Psoas muscle (tissue), 7 donors: ENCODE measurements at regions not wholly inside any gene's neighbourhood (a gene's known extent, or its start where the extent isn't known, plus 50 kb on each side); places are given as distances from the start of the nearest gene placed in this dataset.
A peak's percentile ranks its signal among the peaks of the same experiment; 100 is the strongest.

Experiments
- ATAC-seq, 4 donors: fragments of 200-7000 bp; cut with Tn5 transposase; one replicate each; pipeline ENCODE4 v1.9.1; 2020; ENCODE audit warnings: moderate library complexity in 3 of 4, mild to moderate bottlenecking in 2 of 4
- DNase-seq, 2 donors: peaks; one replicate each; pipeline ENCODE4 v3.0.0-alpha.2; 2020
- H3K27ac ChIP-seq: fragments of 200-600 bp; one replicate; pipeline ENCODE4 v1.8.0; 2022
- H3K27me3 ChIP-seq, 3 donors: fragments of 200-600 bp in 1 of 3; one replicate each; pipeline versions ENCODE4 v1.6.1 to v1.8.0; 2013 to 2022; ENCODE audit warnings: low read length in 2 of 3, mild to moderate bottlenecking in 2 of 3, moderate library complexity in 1 of 3; ENCODE audit not compliant: insufficient read depth in 3 of 3
- H3K36me3 ChIP-seq, 2 donors: fragments of 200-600 bp in 1 of 2; one replicate each; pipeline versions ENCODE4 v1.6.1 to v1.8.0; 2013 to 2022; ENCODE audit warnings: low read depth in 1 of 2, mild to moderate bottlenecking in 1 of 2, moderate library complexity in 1 of 2; ENCODE audit not compliant: insufficient read depth in 1 of 2
- H3K4me1 ChIP-seq: fragments of 200-600 bp; one replicate; pipeline ENCODE4 v1.8.0; 2022
- H3K4me3 ChIP-seq: fragments of 200-600 bp; one replicate; pipeline ENCODE4 v1.8.0; 2022; ENCODE audit warnings: mild to moderate bottlenecking
- H3K9me3 ChIP-seq: fragments of 200-600 bp; one replicate; pipeline ENCODE4 v1.8.0; 2022
- WGBS, 3 donors: extraction: QIAGEN DNeasy Blood & Tissue Kit; methylation state at CpG; one replicate each; pipeline versions ENCODE4 v1.1.6 to v1.1.7; 2013; 5-methylcytosine and 5-hydroxymethylcytosine counted together
- intact Hi-C, 2 donors: fragments of 100-400 bp; cut with DNase I; formaldehyde crosslinking; loops; one replicate each; pipeline versions ENCODE4 v1.11.0 to v1.14.2; 2022
- TF ChIP-seq, protein P1 (sequence below): fragments of 200-600 bp; IDR thresholded peaks from one replicate; pipeline ENCODE4 v1.8.0; 2022; ENCODE audit warnings: antibody characterized with exemption
- donor health status: healthy with polysubstance abuse.
- donor health status: DM: no; HTN: no; CAD: no; lungs with moderate emphysema.
- donor health status: Bipolar disorder and iron deficiency.
- donor health status: healthy.
- donor health status: DM: yes; HTN: yes; CAD: no.
- donor health status: DM: no; HTN: no; CAD: no.
- donor health status: DM: yes; HTN: yes; CAD: no.

GRCh38 chr16:64700628-64701027 lies 421.2 kb downstream of the CDH11 start:
- H3K4me1 ChIP-seq: no peaks in the 10 kb centered on the region
- TF ChIP-seq, protein P1, sequence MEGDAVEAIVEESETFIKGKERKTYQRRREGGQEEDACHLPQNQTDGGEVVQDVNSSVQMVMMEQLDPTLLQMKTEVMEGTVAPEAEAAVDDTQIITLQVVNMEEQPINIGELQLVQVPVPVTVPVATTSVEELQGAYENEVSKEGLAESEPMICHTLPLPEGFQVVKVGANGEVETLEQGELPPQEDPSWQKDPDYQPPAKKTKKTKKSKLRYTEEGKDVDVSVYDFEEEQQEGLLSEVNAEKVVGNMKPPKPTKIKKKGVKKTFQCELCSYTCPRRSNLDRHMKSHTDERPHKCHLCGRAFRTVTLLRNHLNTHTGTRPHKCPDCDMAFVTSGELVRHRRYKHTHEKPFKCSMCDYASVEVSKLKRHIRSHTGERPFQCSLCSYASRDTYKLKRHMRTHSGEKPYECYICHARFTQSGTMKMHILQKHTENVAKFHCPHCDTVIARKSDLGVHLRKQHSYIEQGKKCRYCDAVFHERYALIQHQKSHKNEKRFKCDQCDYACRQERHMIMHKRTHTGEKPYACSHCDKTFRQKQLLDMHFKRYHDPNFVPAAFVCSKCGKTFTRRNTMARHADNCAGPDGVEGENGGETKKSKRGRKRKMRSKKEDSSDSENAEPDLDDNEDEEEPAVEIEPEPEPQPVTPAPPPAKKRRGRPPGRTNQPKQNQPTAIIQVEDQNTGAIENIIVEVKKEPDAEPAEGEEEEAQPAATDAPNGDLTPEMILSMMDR: no peak
- ATAC-seq (no peak), DNase-seq (peak in 1 of 2 donors; percentile 26)
- H3K36me3 ChIP-seq: no peaks in the 10 kb centered on the region
- H3K27ac ChIP-seq: no peak overlapping the region
- H3K27me3 ChIP-seq: no peaks in the 10 kb centered on the region
- no peaks in the 10 kb centered on the region for H3K9me3 ChIP-seq
- intact Hi-C loops: no loop called here
- WGBS, 3 donors: 89 to 100% (median 97%) methylated on average over 3 of the region's 3 CpGs
- no peak overlapping the region for H3K4me3 ChIP-seq

- ATAC-seq: no peak
- TF ChIP-seq, protein P1: no peak
- Histone ChIP-seq H3K27me3 (no peaks in the 10 kb centered on the region), H3K36me3 (no peaks in the 10 kb centered on the region), H3K4me1 (no peaks in the 10 kb centered on the region), H3K4me3 (no peak overlapping the region), H3K27ac (no peak overlapping the region), H3K9me3 (no peaks in the 10 kb centered on the region)
- intact Hi-C loops: no loop called here
- no peak for DNase-seq
- WGBS, 3 donors: 72 to 75% (median 74%) methylated on average over 1 of the region's 1 CpG
Measured at GRCh38 chr16:64696866-64697265, 425.0 kb downstream of the CDH11 start.

- WGBS, 3 donors: 28 to 56% (median 36%) methylated on average over 4 of the region's 4 CpGs
- peak in 2 of 4 donors; percentile 25 to 75 for ATAC-seq
- intact Hi-C loops: no loop called here
Measured at GRCh38 chr16:64695684-64696083, 426.2 kb downstream of the CDH11 start.

DNA sequence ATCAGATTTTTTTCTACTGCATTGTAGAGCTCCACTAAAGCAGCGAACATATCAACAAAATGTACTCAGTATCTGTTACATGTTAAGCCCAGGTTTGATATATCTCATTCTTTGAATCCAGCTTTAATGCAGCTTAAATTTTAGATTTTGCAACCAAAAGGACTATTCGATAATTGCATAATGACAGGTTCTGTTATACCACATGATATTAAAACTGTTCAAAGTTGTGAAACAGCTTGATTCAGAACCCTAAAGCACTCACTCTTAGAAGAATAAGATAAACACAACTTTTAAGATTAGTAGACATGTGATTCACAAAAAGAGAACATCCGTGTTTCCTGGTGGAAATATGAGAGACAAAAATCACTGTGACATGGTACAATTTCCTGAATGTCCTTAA lies 427.9 kb downstream of the CDH11 start:
- Histone ChIP-seq H3K27ac (no peak overlapping the region), H3K4me3 (no peak overlapping the region), H3K36me3 (no peaks in the 10 kb centered on the region), H3K27me3 (no peaks in the 10 kb centered on the region), H3K4me1 (no peaks in the 10 kb centered on the region), H3K9me3 (no peaks in the 10 kb centered on the region)
- DNase-seq (no peak), ATAC-seq (no peak)
- TF ChIP-seq, protein P1: no peak
- 73 to 82% (median 79%) methylated on average over 3 of the region's 3 CpGs for WGBS, 3 donors
- intact Hi-C loops: no loop called here

More at GRCh38 chr16:64695684-64696083, 426.2 kb downstream of the CDH11 start:
- H3K4me3 ChIP-seq: no peak overlapping the region
- H3K4me1 ChIP-seq: no peaks in the 10 kb centered on the region
- no peak for DNase-seq
- H3K9me3 ChIP-seq: no peaks in the 10 kb centered on the region
- H3K27me3 ChIP-seq: no peaks in the 10 kb centered on the region
- no peaks in the 10 kb centered on the region for H3K36me3 ChIP-seq
- H3K27ac ChIP-seq: no peak overlapping the region
- TF ChIP-seq, protein P1: no peak

GRCh38 chr16:64687786-64688185 lies 434.1 kb downstream of the CDH11 start:
- H3K4me1 ChIP-seq: no peaks in the 10 kb centered on the region
- 92 to 95% (median 93%) methylated on average over 4 of the region's 4 CpGs for WGBS, 3 donors
- H3K36me3 ChIP-seq: no peaks in the 10 kb centered on the region
- no peak overlapping the region for H3K27ac ChIP-seq
- DNase-seq (no peak), ATAC-seq (no peak)
- intact Hi-C loops: no loop called here
- TF ChIP-seq, protein P1: no peak
- no peaks in the 10 kb centered on the region for H3K9me3 ChIP-seq
- no peaks in the 10 kb centered on the region for H3K27me3 ChIP-seq
- no peak overlapping the region for H3K4me3 ChIP-seq
